ENCODE measurements at regions not wholly inside any gene's neighbourhood (a gene's known extent, or its start where the extent isn't known, plus 50 kb on each side); places are given as distances from the start of the nearest gene placed in this dataset.

DNA sequence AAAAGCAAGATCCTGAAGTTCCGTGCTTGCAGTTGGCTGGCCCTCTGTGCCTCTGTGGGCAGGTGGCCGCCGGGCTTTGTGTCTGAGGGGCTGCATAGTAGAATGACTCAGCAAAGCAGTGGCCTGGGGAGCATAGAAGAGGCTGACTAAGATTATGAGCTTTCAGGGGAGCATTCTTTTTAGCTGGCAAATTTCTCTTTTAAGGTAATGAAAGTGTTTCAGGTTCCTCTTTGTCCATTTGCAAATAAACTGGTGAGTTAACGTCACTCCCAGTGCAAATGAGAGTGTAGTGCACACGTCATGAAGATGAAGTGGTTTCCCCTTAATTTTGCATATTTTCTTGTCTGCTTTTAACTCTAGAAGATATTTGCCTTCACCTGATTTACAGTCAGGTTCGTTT, 98.6 kb downstream of the BCL2L11 start:
- TF ChIP-seq ZNF70 (CRISPR knock-in tag; IDR thresholded peaks at IDR 0.05), result no peak
- ATAC-seq, result no peak

DNA sequence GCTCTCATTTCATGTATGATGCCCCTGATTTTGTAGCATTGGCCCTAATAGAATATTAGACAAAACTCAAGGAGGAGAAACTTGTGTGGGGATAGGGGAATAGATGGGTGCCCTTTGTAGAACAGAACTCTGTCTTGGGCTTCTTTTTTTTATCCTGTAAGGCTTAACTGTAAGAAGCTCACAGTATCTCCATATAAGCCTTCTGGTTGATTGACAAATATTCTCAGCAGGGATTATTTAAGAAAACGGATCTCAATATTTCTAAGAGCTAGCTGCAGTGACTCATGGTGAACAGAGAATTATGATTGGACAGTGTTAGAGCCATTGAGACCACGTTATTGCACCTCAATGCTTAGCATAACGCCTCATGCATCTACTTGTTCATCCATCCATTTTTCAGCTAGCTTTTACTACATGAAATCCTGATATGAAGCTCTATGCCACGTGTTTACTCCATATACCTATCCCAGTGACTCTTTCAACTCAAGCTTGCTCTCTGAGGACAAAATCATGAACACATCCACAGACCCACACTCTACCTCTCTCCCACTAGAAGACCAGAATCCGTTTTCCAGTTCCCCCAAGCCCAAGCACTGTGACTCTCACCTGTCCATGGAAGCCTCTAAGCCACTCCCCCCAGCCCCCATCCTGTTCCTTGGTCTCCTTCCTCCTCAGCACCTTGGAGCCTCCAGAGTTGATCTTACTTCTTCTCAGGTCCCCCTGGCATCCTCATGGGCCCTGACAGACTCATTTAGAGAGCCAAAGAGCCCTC, 99.2 kb downstream of the BCL2L11 start:
- ATAC-seq, result no peak
- TF ChIP-seq ZC3H10 (CRISPR knock-in tag; IDR thresholded peaks at IDR 0.05) (no peak), RARB (CRISPR knock-in tag; IDR thresholded peaks at IDR 0.05) (no peak), TOX (CRISPR knock-in tag; IDR thresholded peaks at IDR 0.05; ENCODE audit: borderline replicate concordance) (no peak), ZFP30 (CRISPR knock-in tag; IDR thresholded peaks at IDR 0.05) (no peak), BACH2 (CRISPR knock-in tag; IDR thresholded peaks at IDR 0.05; ENCODE audit: borderline replicate concordance) (no peak), ISL1 (CRISPR knock-in tag; IDR thresholded peaks at IDR 0.05) (no peak), ZNF8 (CRISPR knock-in tag; IDR thresholded peaks at IDR 0.05) (no peak), TCF4 (CRISPR knock-in tag; IDR thresholded peaks at IDR 0.05; ENCODE audit: borderline replicate concordance) (no peak)
- TF ChIP-seq, protein P1, sequence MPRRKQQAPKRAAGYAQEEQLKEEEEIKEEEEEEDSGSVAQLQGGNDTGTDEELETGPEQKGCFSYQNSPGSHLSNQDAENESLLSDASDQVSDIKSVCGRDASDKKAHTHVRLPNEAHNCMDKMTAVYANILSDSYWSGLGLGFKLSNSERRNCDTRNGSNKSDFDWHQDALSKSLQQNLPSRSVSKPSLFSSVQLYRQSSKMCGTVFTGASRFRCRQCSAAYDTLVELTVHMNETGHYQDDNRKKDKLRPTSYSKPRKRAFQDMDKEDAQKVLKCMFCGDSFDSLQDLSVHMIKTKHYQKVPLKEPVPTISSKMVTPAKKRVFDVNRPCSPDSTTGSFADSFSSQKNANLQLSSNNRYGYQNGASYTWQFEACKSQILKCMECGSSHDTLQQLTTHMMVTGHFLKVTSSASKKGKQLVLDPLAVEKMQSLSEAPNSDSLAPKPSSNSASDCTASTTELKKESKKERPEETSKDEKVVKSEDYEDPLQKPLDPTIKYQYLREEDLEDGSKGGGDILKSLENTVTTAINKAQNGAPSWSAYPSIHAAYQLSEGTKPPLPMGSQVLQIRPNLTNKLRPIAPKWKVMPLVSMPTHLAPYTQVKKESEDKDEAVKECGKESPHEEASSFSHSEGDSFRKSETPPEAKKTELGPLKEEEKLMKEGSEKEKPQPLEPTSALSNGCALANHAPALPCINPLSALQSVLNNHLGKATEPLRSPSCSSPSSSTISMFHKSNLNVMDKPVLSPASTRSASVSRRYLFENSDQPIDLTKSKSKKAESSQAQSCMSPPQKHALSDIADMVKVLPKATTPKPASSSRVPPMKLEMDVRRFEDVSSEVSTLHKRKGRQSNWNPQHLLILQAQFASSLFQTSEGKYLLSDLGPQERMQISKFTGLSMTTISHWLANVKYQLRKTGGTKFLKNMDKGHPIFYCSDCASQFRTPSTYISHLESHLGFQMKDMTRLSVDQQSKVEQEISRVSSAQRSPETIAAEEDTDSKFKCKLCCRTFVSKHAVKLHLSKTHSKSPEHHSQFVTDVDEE (CRISPR knock-in tag; IDR thresholded peaks at IDR 0.05), result no peak
- TF ChIP-seq, protein P2, sequence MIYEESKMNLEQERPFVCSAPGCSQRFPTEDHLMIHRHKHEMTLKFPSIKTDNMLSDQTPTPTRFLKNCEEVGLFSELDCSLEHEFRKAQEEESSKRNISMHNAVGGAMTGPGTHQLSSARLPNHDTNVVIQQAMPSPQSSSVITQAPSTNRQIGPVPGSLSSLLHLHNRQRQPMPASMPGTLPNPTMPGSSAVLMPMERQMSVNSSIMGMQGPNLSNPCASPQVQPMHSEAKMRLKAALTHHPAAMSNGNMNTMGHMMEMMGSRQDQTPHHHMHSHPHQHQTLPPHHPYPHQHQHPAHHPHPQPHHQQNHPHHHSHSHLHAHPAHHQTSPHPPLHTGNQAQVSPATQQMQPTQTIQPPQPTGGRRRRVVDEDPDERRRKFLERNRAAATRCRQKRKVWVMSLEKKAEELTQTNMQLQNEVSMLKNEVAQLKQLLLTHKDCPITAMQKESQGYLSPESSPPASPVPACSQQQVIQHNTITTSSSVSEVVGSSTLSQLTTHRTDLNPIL (CRISPR knock-in tag; IDR thresholded peaks at IDR 0.05; ENCODE audit: low read depth), result no peak
- TF ChIP-seq, protein P3, sequence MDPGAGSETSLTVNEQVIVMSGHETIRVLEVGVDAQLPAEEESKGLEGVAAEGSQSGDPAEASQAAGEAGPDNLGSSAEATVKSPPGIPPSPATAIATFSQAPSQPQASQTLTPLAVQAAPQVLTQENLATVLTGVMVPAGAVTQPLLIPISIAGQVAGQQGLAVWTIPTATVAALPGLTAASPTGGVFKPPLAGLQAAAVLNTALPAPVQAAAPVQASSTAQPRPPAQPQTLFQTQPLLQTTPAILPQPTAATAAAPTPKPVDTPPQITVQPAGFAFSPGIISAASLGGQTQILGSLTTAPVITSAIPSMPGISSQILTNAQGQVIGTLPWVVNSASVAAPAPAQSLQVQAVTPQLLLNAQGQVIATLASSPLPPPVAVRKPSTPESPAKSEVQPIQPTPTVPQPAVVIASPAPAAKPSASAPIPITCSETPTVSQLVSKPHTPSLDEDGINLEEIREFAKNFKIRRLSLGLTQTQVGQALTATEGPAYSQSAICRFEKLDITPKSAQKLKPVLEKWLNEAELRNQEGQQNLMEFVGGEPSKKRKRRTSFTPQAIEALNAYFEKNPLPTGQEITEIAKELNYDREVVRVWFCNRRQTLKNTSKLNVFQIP (CRISPR knock-in tag; IDR thresholded peaks at IDR 0.05; ENCODE audit: borderline replicate concordance, low read depth), result no peak

DNA sequence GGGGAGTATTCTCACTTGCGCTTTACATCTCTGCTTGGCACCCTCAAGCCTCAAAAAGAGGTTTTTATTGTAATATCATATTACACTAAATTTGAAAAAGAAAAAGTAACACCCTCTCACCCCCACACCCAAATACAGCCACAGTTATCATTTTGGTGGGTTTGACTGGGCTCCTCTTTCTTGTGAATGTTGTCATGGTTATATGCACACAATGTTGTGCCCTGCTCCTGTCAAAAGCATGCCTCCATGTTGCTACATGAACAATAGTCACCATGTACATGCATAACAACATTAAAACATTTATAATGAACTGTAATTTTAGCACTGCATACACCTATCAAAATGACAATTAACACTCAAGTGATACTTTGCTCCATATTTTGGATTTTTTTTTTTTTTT, 100.2 kb downstream of the BCL2L11 start:
- no peak for ATAC-seq
- TF ChIP-seq ARNTL (CRISPR knock-in tag; IDR thresholded peaks at IDR 0.05; ENCODE audit: borderline replicate concordance, low read depth), result no peak
- TF ChIP-seq ZNF8 (CRISPR knock-in tag; IDR thresholded peaks at IDR 0.05), result no peak
- no peak for TF ChIP-seq ZFP30 (CRISPR knock-in tag; IDR thresholded peaks at IDR 0.05)
- TF ChIP-seq ZNF565 (CRISPR knock-in tag; conservative IDR thresholded peaks at IDR 0.05; ENCODE audit: low read depth), result no peak
- no peak for TF ChIP-seq SNAI2 (CRISPR knock-in tag; IDR thresholded peaks at IDR 0.05)
- TF ChIP-seq, protein P3 (CRISPR knock-in tag; IDR thresholded peaks at IDR 0.05; ENCODE audit: borderline replicate concordance, low read depth), result no peak

DNA sequence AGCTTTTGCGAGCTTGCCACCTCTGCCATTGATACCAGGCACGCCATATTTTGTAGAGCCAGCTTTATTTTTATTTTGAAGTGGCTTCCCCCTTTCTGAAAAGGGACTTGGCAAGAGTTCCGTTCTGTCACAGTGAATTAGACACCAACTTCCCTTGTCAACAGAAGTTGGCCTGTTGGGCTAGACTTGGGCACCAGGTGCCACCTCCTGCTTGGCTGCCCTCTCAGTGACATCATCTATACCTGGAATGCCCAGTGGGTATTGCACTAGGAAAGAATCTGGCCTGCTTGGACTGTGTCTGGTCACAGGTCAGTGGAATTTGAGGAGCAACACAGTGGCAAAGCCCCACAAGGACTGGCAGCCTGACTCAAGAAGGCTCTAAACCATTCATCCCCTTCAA, 101.0 kb downstream of the BCL2L11 start:
- TF ChIP-seq ESRRG (CRISPR knock-in tag; IDR thresholded peaks at IDR 0.05) (no peak), BACH2 (CRISPR knock-in tag; IDR thresholded peaks at IDR 0.05; ENCODE audit: borderline replicate concordance) (no peak), ZFP3 (CRISPR knock-in tag; IDR thresholded peaks at IDR 0.05) (no peak), ZFP30 (CRISPR knock-in tag; IDR thresholded peaks at IDR 0.05) (no peak), OSR1 (CRISPR knock-in tag; IDR thresholded peaks at IDR 0.05) (no peak)
- TF ChIP-seq, protein P4, sequence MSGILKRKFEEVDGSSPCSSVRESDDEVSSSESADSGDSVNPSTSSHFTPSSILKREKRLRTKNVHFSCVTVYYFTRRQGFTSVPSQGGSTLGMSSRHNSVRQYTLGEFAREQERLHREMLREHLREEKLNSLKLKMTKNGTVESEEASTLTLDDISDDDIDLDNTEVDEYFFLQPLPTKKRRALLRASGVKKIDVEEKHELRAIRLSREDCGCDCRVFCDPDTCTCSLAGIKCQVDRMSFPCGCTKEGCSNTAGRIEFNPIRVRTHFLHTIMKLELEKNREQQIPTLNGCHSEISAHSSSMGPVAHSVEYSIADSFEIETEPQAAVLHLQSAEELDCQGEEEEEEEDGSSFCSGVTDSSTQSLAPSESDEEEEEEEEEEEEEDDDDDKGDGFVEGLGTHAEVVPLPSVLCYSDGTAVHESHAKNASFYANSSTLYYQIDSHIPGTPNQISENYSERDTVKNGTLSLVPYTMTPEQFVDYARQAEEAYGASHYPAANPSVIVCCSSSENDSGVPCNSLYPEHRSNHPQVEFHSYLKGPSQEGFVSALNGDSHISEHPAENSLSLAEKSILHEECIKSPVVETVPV (CRISPR knock-in tag; IDR thresholded peaks at IDR 0.05), result no peak
- ATAC-seq, result no peak

Data from SK-N-SH treated with all-trans-retinoic acid at 6 μM for 48 hours (cell line).